Activated naive CD4-positive, alpha-beta T cell treated with anti-CD3 and anti-CD28 coated beads, Interleukin-2, amount 50 U/mL, for 24 hours (primary cell): ENCODE measurements at regions not wholly inside any gene's neighbourhood (a gene's known extent, or its start where the extent isn't known, plus 50 kb on each side); places are given as distances from the start of the nearest gene placed in this dataset.

Source experiments
- H3K27ac Mint-ChIP-seq: one replicate; pipeline ENCODE4 v1.8.0; 2021; ENCODE audit warnings: mild to moderate bottlenecking, mixed read lengths
- H3K27me3 Mint-ChIP-seq: one replicate; pipeline ENCODE4 v1.8.0; 2021; ENCODE audit warnings: mixed read lengths
- H3K36me3 Mint-ChIP-seq: one replicate; pipeline ENCODE4 v1.8.0; 2021; ENCODE audit warnings: mixed read lengths
- H3K4me1 Mint-ChIP-seq: one replicate; pipeline ENCODE4 v1.8.0; 2021; ENCODE audit warnings: mixed read lengths
- H3K4me3 Mint-ChIP-seq: one replicate; pipeline ENCODE4 v1.8.0; 2021; ENCODE audit warnings: mild to moderate bottlenecking, mixed read lengths
- H3K9me3 Mint-ChIP-seq: one replicate; pipeline ENCODE4 v1.8.0; 2021; ENCODE audit warnings: mixed read lengths

GRCh38 chr2:176834226-176834625, 378.4 kb upstream of the HNRNPA3 start:
- H3K36me3 Mint-ChIP-seq: no peaks in the 10 kb centered on the region
- H3K9me3 Mint-ChIP-seq: no peaks in the 10 kb centered on the region
- H3K27ac Mint-ChIP-seq: no peak overlapping the region
- H3K4me1 Mint-ChIP-seq: peaks cover 7% of the 10 kb centered on the region
- H3K27me3 Mint-ChIP-seq: no peaks in the 10 kb centered on the region
- H3K4me3 Mint-ChIP-seq: no peak overlapping the region

- H3K4me1 Mint-ChIP-seq: peaks cover 3% of the 10 kb centered on the region
- H3K36me3 Mint-ChIP-seq: no peaks in the 10 kb centered on the region
- no peaks in the 10 kb centered on the region for H3K27me3 Mint-ChIP-seq
- no peak overlapping the region for H3K27ac Mint-ChIP-seq
- no peak overlapping the region for H3K4me3 Mint-ChIP-seq
- H3K9me3 Mint-ChIP-seq: no peaks in the 10 kb centered on the region
These were observed 369.4 kb upstream of the HNRNPA3 start for GRCh38 chr2:176843208-176843607.

GRCh38 chr2:176844461-176844860, 368.1 kb upstream of the HNRNPA3 start:
- H3K27me3 Mint-ChIP-seq: no peaks in the 10 kb centered on the region
- no peaks in the 10 kb centered on the region for H3K9me3 Mint-ChIP-seq
- H3K27ac Mint-ChIP-seq: no peak overlapping the region
- peaks cover 3% of the 10 kb centered on the region for H3K4me1 Mint-ChIP-seq
- H3K36me3 Mint-ChIP-seq: no peaks in the 10 kb centered on the region
- no peak overlapping the region for H3K4me3 Mint-ChIP-seq

- Mint-ChIP-seq H3K27me3 (no peaks in the 10 kb centered on the region), H3K4me3 (no peak overlapping the region), H3K36me3 (no peaks in the 10 kb centered on the region), H3K27ac (no peak overlapping the region), H3K4me1 (peaks cover 3% of the 10 kb centered on the region), H3K9me3 (no peaks in the 10 kb centered on the region)
These were observed 366.9 kb upstream of the HNRNPA3 start for GRCh38 chr2:176845718-176846117.

- Mint-ChIP-seq H3K4me3 (no peak overlapping the region), H3K9me3 (no peaks in the 10 kb centered on the region), H3K4me1 (peaks cover 13% of the 10 kb centered on the region), H3K36me3 (no peaks in the 10 kb centered on the region), H3K27me3 (no peaks in the 10 kb centered on the region), H3K27ac (no peak overlapping the region)
These were observed 365.0 kb upstream of the HNRNPA3 start for GRCh38 chr2:176847575-176847974.

GRCh38 chr2:176848844-176849243, 363.8 kb upstream of the HNRNPA3 start:
- H3K36me3 Mint-ChIP-seq: no peaks in the 10 kb centered on the region
- H3K4me1 Mint-ChIP-seq: peaks cover 22% of the 10 kb centered on the region
- no peaks in the 10 kb centered on the region for H3K9me3 Mint-ChIP-seq
- H3K4me3 Mint-ChIP-seq: no peak overlapping the region
- no peaks in the 10 kb centered on the region for H3K27me3 Mint-ChIP-seq
- H3K27ac Mint-ChIP-seq: no peak overlapping the region

GRCh38 chr2:176851200-176851888, 361.2 kb upstream of the HNRNPA3 start:
- no peaks in the 10 kb centered on the region for H3K36me3 Mint-ChIP-seq
- no peak overlapping the region for H3K4me3 Mint-ChIP-seq
- peaks cover 44% of the 10 kb centered on the region for H3K4me1 Mint-ChIP-seq

GRCh38 chr2:176851889-176852483, 360.6 kb upstream of the HNRNPA3 start:
- Mint-ChIP-seq H3K4me3 (no peak overlapping the region), H3K27me3 (no peaks in the 10 kb centered on the region), H3K4me1 (peaks cover 51% of the 10 kb centered on the region), H3K27ac (no peak overlapping the region), H3K36me3 (no peaks in the 10 kb centered on the region), H3K9me3 (no peaks in the 10 kb centered on the region)

More at GRCh38 chr2:176851200-176851888, 361.2 kb upstream of the HNRNPA3 start:
- Mint-ChIP-seq H3K27ac (no peak overlapping the region), H3K27me3 (no peaks in the 10 kb centered on the region), H3K9me3 (no peaks in the 10 kb centered on the region)

- H3K36me3 Mint-ChIP-seq: no peaks in the 10 kb centered on the region
- H3K4me1 Mint-ChIP-seq: peaks cover 54% of the 10 kb centered on the region
- no peaks in the 10 kb centered on the region for H3K27me3 Mint-ChIP-seq
- peak overlapping the region; percentile 34 for H3K4me3 Mint-ChIP-seq
- peak overlapping the region; percentile 73 for H3K27ac Mint-ChIP-seq
- H3K9me3 Mint-ChIP-seq: no peaks in the 10 kb centered on the region
These were observed 359.9 kb upstream of the HNRNPA3 start for GRCh38 chr2:176852667-176853066.

GRCh38 chr2:176854062-176854461, 358.5 kb upstream of the HNRNPA3 start:
- Mint-ChIP-seq H3K4me1 (peaks cover 54% of the 10 kb centered on the region), H3K9me3 (no peaks in the 10 kb centered on the region), H3K27ac (no peak overlapping the region), H3K4me3 (no peak overlapping the region), H3K27me3 (no peaks in the 10 kb centered on the region), H3K36me3 (no peaks in the 10 kb centered on the region)

- Mint-ChIP-seq H3K4me3 (no peak overlapping the region), H3K36me3 (no peaks in the 10 kb centered on the region), H3K4me1 (peaks cover 54% of the 10 kb centered on the region), H3K27ac (no peak overlapping the region), H3K27me3 (no peaks in the 10 kb centered on the region), H3K9me3 (no peaks in the 10 kb centered on the region)
These were observed 357.7 kb upstream of the HNRNPA3 start for GRCh38 chr2:176854878-176855277.

- no peaks in the 10 kb centered on the region for H3K27me3 Mint-ChIP-seq
- peaks cover 50% of the 10 kb centered on the region for H3K4me1 Mint-ChIP-seq
- no peak overlapping the region for H3K4me3 Mint-ChIP-seq
- no peaks in the 10 kb centered on the region for H3K9me3 Mint-ChIP-seq
- no peak overlapping the region for H3K27ac Mint-ChIP-seq
- H3K36me3 Mint-ChIP-seq: no peaks in the 10 kb centered on the region
These were observed 355.9 kb upstream of the HNRNPA3 start for GRCh38 chr2:176856683-176857082.

GRCh38 chr2:176865336-176865735, 347.3 kb upstream of the HNRNPA3 start:
- Mint-ChIP-seq H3K4me3 (no peak overlapping the region), H3K4me1 (no peaks in the 10 kb centered on the region), H3K27ac (no peak overlapping the region), H3K36me3 (no peaks in the 10 kb centered on the region), H3K9me3 (peaks cover 4% of the 10 kb centered on the region), H3K27me3 (peaks cover 3% of the 10 kb centered on the region)

GRCh38 chr2:176872406-176872805, 340.2 kb upstream of the HNRNPA3 start:
- Mint-ChIP-seq H3K9me3 (peaks cover 22% of the 10 kb centered on the region), H3K4me1 (no peaks in the 10 kb centered on the region), H3K27me3 (peaks cover 3% of the 10 kb centered on the region), H3K36me3 (peaks cover 4% of the 10 kb centered on the region), H3K27ac (no peak overlapping the region), H3K4me3 (no peak overlapping the region)

GRCh38 chr2:176873403-176873802, 339.2 kb upstream of the HNRNPA3 start:
- peaks cover 3% of the 10 kb centered on the region for H3K27me3 Mint-ChIP-seq
- peaks cover 4% of the 10 kb centered on the region for H3K36me3 Mint-ChIP-seq
- H3K9me3 Mint-ChIP-seq: peaks cover 22% of the 10 kb centered on the region
- H3K4me1 Mint-ChIP-seq: no peaks in the 10 kb centered on the region
- no peak overlapping the region for H3K27ac Mint-ChIP-seq
- H3K4me3 Mint-ChIP-seq: no peak overlapping the region

GRCh38 chr2:176876493-176877103, 336.0 kb upstream of the HNRNPA3 start:
- H3K27ac Mint-ChIP-seq: no peak overlapping the region
- peaks cover 1% of the 10 kb centered on the region for H3K27me3 Mint-ChIP-seq
- H3K36me3 Mint-ChIP-seq: no peaks in the 10 kb centered on the region
- no peak overlapping the region for H3K4me3 Mint-ChIP-seq
- H3K9me3 Mint-ChIP-seq: peaks cover 7% of the 10 kb centered on the region
- no peaks in the 10 kb centered on the region for H3K4me1 Mint-ChIP-seq
